WTC11 (cell line): ENCODE measurements at regions not wholly inside any gene's neighbourhood (a gene's known extent, or its start where the extent isn't known, plus 50 kb on each side); places are given as distances from the start of the nearest gene placed in this dataset.

Source experiments
- ATAC-seq: fragments of 200-7000 bp; cut with Tn5 transposase; 2 replicates; pipeline ENCODE4 v1.10.0; 2021; ENCODE audit warnings: mild to moderate bottlenecking, moderate library complexity
- CTCF ChIA-PET: fragments of 300-600 bp; sonication (Branson Sonifier 250); formaldehyde crosslinking; loops from one replicate; lab custom pipeline; 2021; ENCODE audit warnings: antibody characterized with exemption; lab: Charles Lee
- POLR2A ChIA-PET: fragments of 350-600 bp; sonication (Branson Sonifier 250); formaldehyde crosslinking; loops from one replicate; lab custom pipeline; 2021; ENCODE audit warnings: antibody characterized with exemption; lab: Charles Lee
- DNase-seq: peaks from one replicate; pipeline ENCODE4 v3.0.0; 2021; ENCODE audit warnings: low spot score
- H3K27ac Mint-ChIP-seq: 2 replicates; pipeline ENCODE4 v1.8.0; 2021; ENCODE audit warnings: mixed read lengths
- H3K27me3 Mint-ChIP-seq: 2 replicates; pipeline ENCODE4 v1.8.0; 2021; ENCODE audit warnings: low read depth, mild to moderate bottlenecking, moderate library complexity, mixed read lengths
- H3K36me3 Mint-ChIP-seq: 2 replicates; pipeline ENCODE4 v1.8.0; 2021; ENCODE audit warnings: mixed read lengths
- H3K4me1 Mint-ChIP-seq: 2 replicates; pipeline ENCODE4 v1.8.0; 2022; ENCODE audit warnings: mixed read lengths
- H3K4me3 Mint-ChIP-seq: 2 replicates; pipeline ENCODE4 v1.8.0; 2021; ENCODE audit warnings: mild to moderate bottlenecking, moderate library complexity, mixed read lengths
- H3K9me3 Mint-ChIP-seq: 2 replicates; pipeline ENCODE4 v1.8.0; 2021; ENCODE audit warnings: mixed read lengths
- FOXJ3 ChIP-seq: sonication (generic); formaldehyde crosslinking; IDR thresholded peaks from 2 replicates; pipeline ENCODE4 v1.9.0; 2021; ENCODE audit warnings: missing genetic modification reagents, mild to moderate bottlenecking, borderline replicate concordance
- GTF2I ChIP-seq: fragments of 250-450 bp; sonication (Bioruptor Pico); conservative IDR thresholded peaks from 2 replicates; pipeline ENCODE4 v1.4.0; 2021; ENCODE audit warnings: mild to moderate bottlenecking
- JUN ChIP-seq: sonication (generic); formaldehyde crosslinking; IDR thresholded peaks from 2 replicates; pipeline ENCODE4 v1.8.0; 2023; ENCODE audit warnings: mild to moderate bottlenecking, missing genetic modification reagents
- KAT7 ChIP-seq: sonication (generic); formaldehyde crosslinking; IDR thresholded peaks from 2 replicates; pipeline ENCODE4 v1.8.1; 2023; ENCODE audit warnings: missing genetic modification reagents, mild to moderate bottlenecking, borderline replicate concordance
- NR1H2 ChIP-seq: sonication (generic); formaldehyde crosslinking; IDR thresholded peaks from 2 replicates; pipeline ENCODE4 v1.9.0; 2021; ENCODE audit warnings: mild to moderate bottlenecking, moderate library complexity, missing genetic modification reagents
- NR3C1 ChIP-seq: sonication (generic); formaldehyde crosslinking; conservative IDR thresholded peaks from 2 replicates; pipeline ENCODE4 v1.8.1; 2023; ENCODE audit warnings: low read depth, mild to moderate bottlenecking, missing genetic modification reagents
- PRRX2 ChIP-seq: fragments of 250-450 bp; sonication (Bioruptor Pico); IDR thresholded peaks from 2 replicates; pipeline ENCODE4 v1.8.0; 2021; ENCODE audit warnings: mild to moderate bottlenecking
- TP53 ChIP-seq: sonication (generic); formaldehyde crosslinking; IDR thresholded peaks from 2 replicates; pipeline ENCODE4 v1.8.1; 2023; ENCODE audit warnings: mild to moderate bottlenecking, missing genetic modification reagents
- ZNF138 ChIP-seq: sonication (generic); formaldehyde crosslinking; conservative IDR thresholded peaks from 2 replicates; pipeline ENCODE4 v1.8.1; 2022; ENCODE audit warnings: mild to moderate bottlenecking, moderate library complexity, missing genetic modification reagents
- ZNF317 ChIP-seq: sonication (generic); formaldehyde crosslinking; IDR thresholded peaks from 2 replicates; pipeline ENCODE4 v1.8.1; 2023; ENCODE audit warnings: low read depth, mild to moderate bottlenecking, moderate library complexity, missing genetic modification reagents, borderline replicate concordance
- ZNF671 ChIP-seq: fragments of 250-450 bp; sonication (Bioruptor Pico); IDR thresholded peaks from 2 replicates; pipeline ENCODE4 v1.8.0; 2021; ENCODE audit warnings: mild to moderate bottlenecking
- TF ChIP-seq, protein P1 (sequence below): fragments of 250-450 bp; sonication (Bioruptor Pico); IDR thresholded peaks from 2 replicates; pipeline ENCODE4 v1.9.0; 2021; ENCODE audit warnings: mild to moderate bottlenecking, borderline replicate concordance
- TF ChIP-seq, protein P2 (sequence below): fragments of 250-450 bp; sonication (Bioruptor Pico); IDR thresholded peaks from 2 replicates; pipeline ENCODE4 v1.9.0; 2021; ENCODE audit warnings: mild to moderate bottlenecking
- TF ChIP-seq, protein P3 (sequence below): sonication (generic); formaldehyde crosslinking; IDR thresholded peaks from 2 replicates; pipeline ENCODE4 v1.8.0; 2022; ENCODE audit warnings: mild to moderate bottlenecking, missing genetic modification reagents
- TF ChIP-seq, protein P4 (sequence below): sonication (generic); formaldehyde crosslinking; IDR thresholded peaks from 2 replicates; pipeline ENCODE4 v1.8.0; 2022; ENCODE audit warnings: mild to moderate bottlenecking, missing genetic modification reagents
- TF ChIP-seq, protein P5 (sequence below): sonication (generic); formaldehyde crosslinking; IDR thresholded peaks from 2 replicates; pipeline ENCODE4 v1.8.0; 2023; ENCODE audit warnings: mild to moderate bottlenecking, missing genetic modification reagents
- TF ChIP-seq, protein P6 (sequence below): fragments of 200-600 bp; IDR thresholded peaks from 2 replicates; pipeline ENCODE4 v1.8.0; 2022; ENCODE audit warnings: antibody characterized with exemption
- TF ChIP-seq, protein P7 (sequence below): fragments of 250-450 bp; sonication (Bioruptor Pico); IDR thresholded peaks from 2 replicates; pipeline ENCODE4 v1.9.0; 2021; ENCODE audit warnings: mild to moderate bottlenecking

DNA sequence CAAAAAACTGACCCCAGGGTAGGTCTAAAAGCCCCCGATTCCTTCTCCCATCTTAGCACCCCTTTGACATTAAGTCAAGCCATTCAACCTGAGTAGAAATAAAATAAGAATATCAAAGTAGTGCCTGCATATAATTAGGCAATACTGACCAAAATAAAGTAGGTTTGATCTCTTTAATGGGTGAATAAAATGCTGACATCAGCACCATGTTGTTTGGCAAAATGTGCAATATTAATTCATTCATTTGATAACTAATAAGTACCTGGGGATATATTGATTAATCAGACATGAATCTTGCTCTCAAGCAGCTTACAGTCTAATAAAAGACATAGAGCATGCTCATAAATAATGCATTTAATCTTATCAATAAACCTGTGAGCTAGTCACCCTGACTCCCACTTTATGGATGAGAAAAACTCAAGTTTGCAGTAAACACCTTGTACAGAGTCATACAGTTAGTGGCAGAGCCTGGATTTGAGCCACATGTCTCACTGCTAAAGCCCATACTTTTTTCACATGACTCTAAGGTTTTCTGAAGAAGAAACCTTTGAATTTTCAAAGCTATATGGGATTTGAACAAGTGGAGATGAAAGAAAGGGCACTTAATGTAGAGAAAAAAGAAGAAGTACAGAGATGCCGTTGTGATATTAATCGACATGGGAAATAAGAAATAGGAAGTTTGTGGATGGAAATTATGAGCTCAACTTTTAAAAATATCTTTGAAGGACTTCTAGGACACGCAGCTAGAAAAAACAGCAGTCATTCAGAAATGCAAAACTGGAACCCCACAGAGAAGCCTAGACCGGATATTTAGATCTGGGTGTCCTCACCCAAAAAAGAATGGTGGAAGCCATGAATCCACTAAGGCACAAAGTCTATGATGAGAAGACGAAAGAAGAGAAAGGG, 183.9 kb downstream of the TOMM20 start:
- Mint-ChIP-seq H3K27me3 (no peaks in the 10 kb centered on the region; the same call in 1 of the 2 replicates), H3K4me3 (no peak overlapping the region), H3K9me3 (peaks cover 26% of the 10 kb centered on the region), H3K27ac (no peak overlapping the region), H3K4me1 (peaks cover 6% of the 10 kb centered on the region), H3K36me3 (peaks cover 7% of the 10 kb centered on the region)
- TF ChIP-seq, protein P1, sequence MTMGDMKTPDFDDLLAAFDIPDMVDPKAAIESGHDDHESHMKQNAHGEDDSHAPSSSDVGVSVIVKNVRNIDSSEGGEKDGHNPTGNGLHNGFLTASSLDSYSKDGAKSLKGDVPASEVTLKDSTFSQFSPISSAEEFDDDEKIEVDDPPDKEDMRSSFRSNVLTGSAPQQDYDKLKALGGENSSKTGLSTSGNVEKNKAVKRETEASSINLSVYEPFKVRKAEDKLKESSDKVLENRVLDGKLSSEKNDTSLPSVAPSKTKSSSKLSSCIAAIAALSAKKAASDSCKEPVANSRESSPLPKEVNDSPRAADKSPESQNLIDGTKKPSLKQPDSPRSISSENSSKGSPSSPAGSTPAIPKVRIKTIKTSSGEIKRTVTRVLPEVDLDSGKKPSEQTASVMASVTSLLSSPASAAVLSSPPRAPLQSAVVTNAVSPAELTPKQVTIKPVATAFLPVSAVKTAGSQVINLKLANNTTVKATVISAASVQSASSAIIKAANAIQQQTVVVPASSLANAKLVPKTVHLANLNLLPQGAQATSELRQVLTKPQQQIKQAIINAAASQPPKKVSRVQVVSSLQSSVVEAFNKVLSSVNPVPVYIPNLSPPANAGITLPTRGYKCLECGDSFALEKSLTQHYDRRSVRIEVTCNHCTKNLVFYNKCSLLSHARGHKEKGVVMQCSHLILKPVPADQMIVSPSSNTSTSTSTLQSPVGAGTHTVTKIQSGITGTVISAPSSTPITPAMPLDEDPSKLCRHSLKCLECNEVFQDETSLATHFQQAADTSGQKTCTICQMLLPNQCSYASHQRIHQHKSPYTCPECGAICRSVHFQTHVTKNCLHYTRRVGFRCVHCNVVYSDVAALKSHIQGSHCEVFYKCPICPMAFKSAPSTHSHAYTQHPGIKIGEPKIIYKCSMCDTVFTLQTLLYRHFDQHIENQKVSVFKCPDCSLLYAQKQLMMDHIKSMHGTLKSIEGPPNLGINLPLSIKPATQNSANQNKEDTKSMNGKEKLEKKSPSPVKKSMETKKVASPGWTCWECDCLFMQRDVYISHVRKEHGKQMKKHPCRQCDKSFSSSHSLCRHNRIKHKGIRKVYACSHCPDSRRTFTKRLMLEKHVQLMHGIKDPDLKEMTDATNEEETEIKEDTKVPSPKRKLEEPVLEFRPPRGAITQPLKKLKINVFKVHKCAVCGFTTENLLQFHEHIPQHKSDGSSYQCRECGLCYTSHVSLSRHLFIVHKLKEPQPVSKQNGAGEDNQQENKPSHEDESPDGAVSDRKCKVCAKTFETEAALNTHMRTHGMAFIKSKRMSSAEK, result no peak
- TF ChIP-seq PRRX2 (CRISPR knock-in tag) (no peak), ZNF317 (CRISPR knock-in tag) (no peak), NR3C1 (no peak), NR1H2 (CRISPR knock-in tag) (no peak), FOXJ3 (CRISPR knock-in tag) (no peak), ZNF138 (CRISPR knock-in tag) (no peak), KAT7 (CRISPR knock-in tag) (no peak)
- TF ChIP-seq, protein P2, sequence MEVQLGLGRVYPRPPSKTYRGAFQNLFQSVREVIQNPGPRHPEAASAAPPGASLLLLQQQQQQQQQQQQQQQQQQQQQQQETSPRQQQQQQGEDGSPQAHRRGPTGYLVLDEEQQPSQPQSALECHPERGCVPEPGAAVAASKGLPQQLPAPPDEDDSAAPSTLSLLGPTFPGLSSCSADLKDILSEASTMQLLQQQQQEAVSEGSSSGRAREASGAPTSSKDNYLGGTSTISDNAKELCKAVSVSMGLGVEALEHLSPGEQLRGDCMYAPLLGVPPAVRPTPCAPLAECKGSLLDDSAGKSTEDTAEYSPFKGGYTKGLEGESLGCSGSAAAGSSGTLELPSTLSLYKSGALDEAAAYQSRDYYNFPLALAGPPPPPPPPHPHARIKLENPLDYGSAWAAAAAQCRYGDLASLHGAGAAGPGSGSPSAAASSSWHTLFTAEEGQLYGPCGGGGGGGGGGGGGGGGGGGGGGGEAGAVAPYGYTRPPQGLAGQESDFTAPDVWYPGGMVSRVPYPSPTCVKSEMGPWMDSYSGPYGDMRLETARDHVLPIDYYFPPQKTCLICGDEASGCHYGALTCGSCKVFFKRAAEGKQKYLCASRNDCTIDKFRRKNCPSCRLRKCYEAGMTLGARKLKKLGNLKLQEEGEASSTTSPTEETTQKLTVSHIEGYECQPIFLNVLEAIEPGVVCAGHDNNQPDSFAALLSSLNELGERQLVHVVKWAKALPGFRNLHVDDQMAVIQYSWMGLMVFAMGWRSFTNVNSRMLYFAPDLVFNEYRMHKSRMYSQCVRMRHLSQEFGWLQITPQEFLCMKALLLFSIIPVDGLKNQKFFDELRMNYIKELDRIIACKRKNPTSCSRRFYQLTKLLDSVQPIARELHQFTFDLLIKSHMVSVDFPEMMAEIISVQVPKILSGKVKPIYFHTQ (CRISPR knock-in tag), result no peak
- TF ChIP-seq, protein P3, sequence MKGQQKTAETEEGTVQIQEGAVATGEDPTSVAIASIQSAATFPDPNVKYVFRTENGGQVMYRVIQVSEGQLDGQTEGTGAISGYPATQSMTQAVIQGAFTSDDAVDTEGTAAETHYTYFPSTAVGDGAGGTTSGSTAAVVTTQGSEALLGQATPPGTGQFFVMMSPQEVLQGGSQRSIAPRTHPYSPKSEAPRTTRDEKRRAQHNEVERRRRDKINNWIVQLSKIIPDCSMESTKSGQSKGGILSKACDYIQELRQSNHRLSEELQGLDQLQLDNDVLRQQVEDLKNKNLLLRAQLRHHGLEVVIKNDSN (CRISPR knock-in tag), result no peak
- TF ChIP-seq, protein P4, sequence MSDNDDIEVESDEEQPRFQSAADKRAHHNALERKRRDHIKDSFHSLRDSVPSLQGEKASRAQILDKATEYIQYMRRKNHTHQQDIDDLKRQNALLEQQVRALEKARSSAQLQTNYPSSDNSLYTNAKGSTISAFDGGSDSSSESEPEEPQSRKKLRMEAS, result no peak
- ATAC-seq, result no peak
- DNase-seq, result no peak
- ChIA-PET POLR2A (no interaction called here), CTCF (no interaction called here)

DNA sequence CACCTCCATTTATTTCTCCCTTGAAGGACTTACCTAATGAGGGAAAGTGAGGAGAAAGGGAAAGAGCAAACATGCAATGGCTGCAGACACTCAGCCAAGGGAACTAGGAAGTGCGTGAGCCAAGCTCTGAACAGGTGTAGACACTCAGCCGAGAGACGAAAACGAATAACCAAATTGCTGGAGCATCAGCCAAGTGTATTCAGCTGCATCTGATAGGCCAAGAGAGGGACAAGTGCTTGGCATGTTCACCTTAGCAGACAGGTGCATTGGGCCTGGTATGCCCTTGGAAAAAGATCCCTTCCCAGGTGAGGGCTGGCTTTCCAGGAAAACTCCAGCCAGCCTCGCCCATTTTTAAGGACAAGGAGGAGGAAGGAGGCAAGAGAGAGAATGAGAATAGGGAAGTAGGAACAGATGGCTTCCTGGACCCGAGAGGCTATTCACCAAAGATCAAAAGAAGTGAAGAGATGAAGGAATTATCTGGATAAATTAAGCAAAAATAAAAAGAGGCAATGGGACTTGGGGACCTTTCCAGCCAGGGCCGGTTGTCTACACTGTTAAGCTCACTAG, 184.7 kb downstream of the TOMM20 start:
- ATAC-seq (no peak), DNase-seq (no peak)
- H3K9me3 Mint-ChIP-seq, result peaks cover 19% of the 10 kb centered on the region
- H3K27ac Mint-ChIP-seq, result 0 out of 2 replicates have a peak overlapping the region, but pooled peaks have one; percentile 32
- H3K36me3 Mint-ChIP-seq, result no peaks in the 10 kb centered on the region
- ChIA-PET CTCF (no interaction called here), POLR2A (no interaction called here)
- H3K4me3 Mint-ChIP-seq, result no peak overlapping the region
- H3K27me3 Mint-ChIP-seq, result no peaks in the 10 kb centered on the region; the same call in 1 of the 2 replicates
- peaks cover 6% of the 10 kb centered on the region for H3K4me1 Mint-ChIP-seq
- TF ChIP-seq, protein P3 (CRISPR knock-in tag), result no peak
- TF ChIP-seq TP53 (CRISPR knock-in tag) (no peak), GTF2I (CRISPR knock-in tag) (no peak), FOXJ3 (CRISPR knock-in tag) (no peak), JUN (CRISPR knock-in tag) (no peak), ZNF671 (no peak)
- TF ChIP-seq, protein P5, sequence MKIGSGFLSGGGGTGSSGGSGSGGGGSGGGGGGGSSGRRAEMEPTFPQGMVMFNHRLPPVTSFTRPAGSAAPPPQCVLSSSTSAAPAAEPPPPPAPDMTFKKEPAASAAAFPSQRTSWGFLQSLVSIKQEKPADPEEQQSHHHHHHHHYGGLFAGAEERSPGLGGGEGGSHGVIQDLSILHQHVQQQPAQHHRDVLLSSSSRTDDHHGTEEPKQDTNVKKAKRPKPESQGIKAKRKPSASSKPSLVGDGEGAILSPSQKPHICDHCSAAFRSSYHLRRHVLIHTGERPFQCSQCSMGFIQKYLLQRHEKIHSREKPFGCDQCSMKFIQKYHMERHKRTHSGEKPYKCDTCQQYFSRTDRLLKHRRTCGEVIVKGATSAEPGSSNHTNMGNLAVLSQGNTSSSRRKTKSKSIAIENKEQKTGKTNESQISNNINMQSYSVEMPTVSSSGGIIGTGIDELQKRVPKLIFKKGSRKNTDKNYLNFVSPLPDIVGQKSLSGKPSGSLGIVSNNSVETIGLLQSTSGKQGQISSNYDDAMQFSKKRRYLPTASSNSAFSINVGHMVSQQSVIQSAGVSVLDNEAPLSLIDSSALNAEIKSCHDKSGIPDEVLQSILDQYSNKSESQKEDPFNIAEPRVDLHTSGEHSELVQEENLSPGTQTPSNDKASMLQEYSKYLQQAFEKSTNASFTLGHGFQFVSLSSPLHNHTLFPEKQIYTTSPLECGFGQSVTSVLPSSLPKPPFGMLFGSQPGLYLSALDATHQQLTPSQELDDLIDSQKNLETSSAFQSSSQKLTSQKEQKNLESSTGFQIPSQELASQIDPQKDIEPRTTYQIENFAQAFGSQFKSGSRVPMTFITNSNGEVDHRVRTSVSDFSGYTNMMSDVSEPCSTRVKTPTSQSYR (CRISPR knock-in tag), result no peak
- TF ChIP-seq, protein P6, sequence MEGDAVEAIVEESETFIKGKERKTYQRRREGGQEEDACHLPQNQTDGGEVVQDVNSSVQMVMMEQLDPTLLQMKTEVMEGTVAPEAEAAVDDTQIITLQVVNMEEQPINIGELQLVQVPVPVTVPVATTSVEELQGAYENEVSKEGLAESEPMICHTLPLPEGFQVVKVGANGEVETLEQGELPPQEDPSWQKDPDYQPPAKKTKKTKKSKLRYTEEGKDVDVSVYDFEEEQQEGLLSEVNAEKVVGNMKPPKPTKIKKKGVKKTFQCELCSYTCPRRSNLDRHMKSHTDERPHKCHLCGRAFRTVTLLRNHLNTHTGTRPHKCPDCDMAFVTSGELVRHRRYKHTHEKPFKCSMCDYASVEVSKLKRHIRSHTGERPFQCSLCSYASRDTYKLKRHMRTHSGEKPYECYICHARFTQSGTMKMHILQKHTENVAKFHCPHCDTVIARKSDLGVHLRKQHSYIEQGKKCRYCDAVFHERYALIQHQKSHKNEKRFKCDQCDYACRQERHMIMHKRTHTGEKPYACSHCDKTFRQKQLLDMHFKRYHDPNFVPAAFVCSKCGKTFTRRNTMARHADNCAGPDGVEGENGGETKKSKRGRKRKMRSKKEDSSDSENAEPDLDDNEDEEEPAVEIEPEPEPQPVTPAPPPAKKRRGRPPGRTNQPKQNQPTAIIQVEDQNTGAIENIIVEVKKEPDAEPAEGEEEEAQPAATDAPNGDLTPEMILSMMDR, result no peak
- TF ChIP-seq, protein P7, sequence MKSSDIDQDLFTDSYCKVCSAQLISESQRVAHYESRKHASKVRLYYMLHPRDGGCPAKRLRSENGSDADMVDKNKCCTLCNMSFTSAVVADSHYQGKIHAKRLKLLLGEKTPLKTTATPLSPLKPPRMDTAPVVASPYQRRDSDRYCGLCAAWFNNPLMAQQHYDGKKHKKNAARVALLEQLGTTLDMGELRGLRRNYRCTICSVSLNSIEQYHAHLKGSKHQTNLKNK, result no peak
